Urinary bladder (tissue), 3 donors: ENCODE measurements at regions not wholly inside any gene's neighbourhood (a gene's known extent, or its start where the extent isn't known, plus 50 kb on each side); places are given as distances from the start of the nearest gene placed in this dataset.

Source experiments
- DNase-seq: peaks from one replicate; pipeline ENCODE4 v3.0.0-alpha.2; 2015; ENCODE audit errors: extremely low spot score
- H3K27ac ChIP-seq: one replicate; pipeline ENCODE4 v1.5.1; 2013; ENCODE audit warnings: low read depth, mild to moderate bottlenecking, moderate library complexity
- H3K36me3 ChIP-seq: one replicate; pipeline ENCODE4 v1.6.1; 2013; ENCODE audit warnings: mild to moderate bottlenecking, moderate library complexity; ENCODE audit not compliant: insufficient read depth
- H3K4me1 ChIP-seq: one replicate; pipeline ENCODE4 v1.6.1; 2013; ENCODE audit warnings: mild to moderate bottlenecking, moderate library complexity; ENCODE audit not compliant: insufficient read depth
- H3K4me3 ChIP-seq: one replicate; pipeline ENCODE4 v1.5.1; 2013; ENCODE audit warnings: low read depth, low read length
- WGBS: extraction: QIAGEN DNeasy Blood & Tissue Kit; methylation state at CpG from one replicate; pipeline ENCODE4 v1.1.7; 2013; 5-methylcytosine and 5-hydroxymethylcytosine counted together
- donor health status: healthy with polysubstance abuse.
- donor health status: healthy.

GRCh38 chr3:117417411-117417810 lies 707.8 kb downstream of the TUSC7 start:
- WGBS = 91% methylated on average over 1 of the region's 1 CpG
- Histone ChIP-seq H3K36me3 (no peaks in the 10 kb centered on the region), H3K4me1 (no peaks in the 10 kb centered on the region), H3K4me3 (no peak overlapping the region), H3K27ac (no peak overlapping the region)
- no peak for DNase-seq

- DNase-seq = no peak
- WGBS = 86% methylated on average over 1 of the region's 1 CpG
Observed at GRCh38 chr3:117427081-117427480, 717.5 kb downstream of the TUSC7 start.

GRCh38 chr3:117433427-117433826 lies 723.8 kb downstream of the TUSC7 start:
- Histone ChIP-seq H3K36me3 (no peaks in the 10 kb centered on the region), H3K4me3 (no peak overlapping the region), H3K4me1 (no peaks in the 10 kb centered on the region), H3K27ac (no peak overlapping the region)
- DNase-seq = no peak
- 51% methylated on average over 1 of the region's 1 CpG for WGBS

More at GRCh38 chr3:117427081-117427480, 717.5 kb downstream of the TUSC7 start:
- Histone ChIP-seq H3K4me1 (no peaks in the 10 kb centered on the region), H3K27ac (no peak overlapping the region), H3K36me3 (no peaks in the 10 kb centered on the region), H3K4me3 (no peak overlapping the region)

- H3K27ac ChIP-seq = no peak overlapping the region
- H3K4me1 ChIP-seq = no peaks in the 10 kb centered on the region
- DNase-seq = no peak
- no peak overlapping the region for H3K4me3 ChIP-seq
- no peaks in the 10 kb centered on the region for H3K36me3 ChIP-seq
Observed at GRCh38 chr3:117434661-117435412, 725.3 kb downstream of the TUSC7 start.

GRCh38 chr3:117435506-117435905 lies 725.9 kb downstream of the TUSC7 start:
- no peaks in the 10 kb centered on the region for H3K36me3 ChIP-seq
- no peaks in the 10 kb centered on the region for H3K4me1 ChIP-seq
- H3K27ac ChIP-seq = no peak overlapping the region
- no peak overlapping the region for H3K4me3 ChIP-seq
- DNase-seq = no peak
- WGBS = 85% methylated on average over 6 of the region's 6 CpGs

GRCh38 chr3:117439812-117440211 lies 730.2 kb downstream of the TUSC7 start:
- DNase-seq = no peak
- 81% methylated on average over 3 of the region's 3 CpGs for WGBS
- H3K4me3 ChIP-seq = no peak overlapping the region
- no peaks in the 10 kb centered on the region for H3K4me1 ChIP-seq
- no peak overlapping the region for H3K27ac ChIP-seq
- H3K36me3 ChIP-seq = no peaks in the 10 kb centered on the region

GRCh38 chr3:117441851-117442250 lies 732.3 kb downstream of the TUSC7 start:
- Histone ChIP-seq H3K27ac (no peak overlapping the region), H3K4me3 (no peak overlapping the region), H3K36me3 (no peaks in the 10 kb centered on the region), H3K4me1 (no peaks in the 10 kb centered on the region)
- WGBS = 87% methylated on average over 4 of the region's 4 CpGs
- DNase-seq = no peak

GRCh38 chr3:117442566-117442965 lies 733.0 kb downstream of the TUSC7 start:
- Histone ChIP-seq H3K4me3 (no peak overlapping the region), H3K4me1 (no peaks in the 10 kb centered on the region), H3K36me3 (no peaks in the 10 kb centered on the region), H3K27ac (no peak overlapping the region)
- 78% methylated on average over 4 of the region's 4 CpGs for WGBS
- DNase-seq = no peak

- WGBS = 46% methylated on average over 5 of the region's 5 CpGs
- no peak for DNase-seq
Observed at GRCh38 chr3:117443014-117443413, 733.4 kb downstream of the TUSC7 start.

GRCh38 chr3:117444175-117444574 lies 734.6 kb downstream of the TUSC7 start:
- H3K27ac ChIP-seq = no peak overlapping the region
- H3K4me1 ChIP-seq = no peaks in the 10 kb centered on the region
- WGBS = 91% methylated on average over 4 of the region's 4 CpGs
- H3K36me3 ChIP-seq = no peaks in the 10 kb centered on the region
- DNase-seq = no peak
- no peak overlapping the region for H3K4me3 ChIP-seq

More at GRCh38 chr3:117443014-117443413, 733.4 kb downstream of the TUSC7 start:
- Histone ChIP-seq H3K36me3 (no peaks in the 10 kb centered on the region), H3K4me3 (no peak overlapping the region), H3K27ac (no peak overlapping the region), H3K4me1 (no peaks in the 10 kb centered on the region)

- Histone ChIP-seq H3K4me3 (no peak overlapping the region), H3K4me1 (no peaks in the 10 kb centered on the region), H3K27ac (no peak overlapping the region), H3K36me3 (no peaks in the 10 kb centered on the region)
- DNase-seq = no peak
- WGBS = 58% methylated on average over 4 of the region's 4 CpGs
Observed at GRCh38 chr3:117447419-117447818, 737.8 kb downstream of the TUSC7 start.

- Histone ChIP-seq H3K4me3 (no peak overlapping the region), H3K27ac (no peak overlapping the region), H3K4me1 (no peaks in the 10 kb centered on the region), H3K36me3 (no peaks in the 10 kb centered on the region)
- WGBS = 45% methylated on average over 4 of the region's 4 CpGs
- no peak for DNase-seq
Observed at GRCh38 chr3:117450026-117450425, 740.4 kb downstream of the TUSC7 start.

GRCh38 chr3:117454254-117454653 lies 744.7 kb downstream of the TUSC7 start:
- H3K36me3 ChIP-seq = no peaks in the 10 kb centered on the region
- WGBS = 76% methylated on average over 1 of the region's 1 CpG
- H3K27ac ChIP-seq = no peak overlapping the region
- DNase-seq = no peak
- H3K4me3 ChIP-seq = no peak overlapping the region
- H3K4me1 ChIP-seq = no peaks in the 10 kb centered on the region

GRCh38 chr3:117454908-117455307 lies 745.3 kb downstream of the TUSC7 start:
- Histone ChIP-seq H3K27ac (no peak overlapping the region), H3K36me3 (no peaks in the 10 kb centered on the region), H3K4me1 (no peaks in the 10 kb centered on the region), H3K4me3 (no peak overlapping the region)
- 86% methylated on average over 5 of the region's 5 CpGs for WGBS
- no peak for DNase-seq

GRCh38 chr3:117455782-117456181 lies 746.2 kb downstream of the TUSC7 start:
- 87% methylated on average over 6 of the region's 6 CpGs for WGBS
- no peak for DNase-seq
- no peak overlapping the region for H3K27ac ChIP-seq
- no peak overlapping the region for H3K4me3 ChIP-seq
- no peaks in the 10 kb centered on the region for H3K4me1 ChIP-seq
- no peaks in the 10 kb centered on the region for H3K36me3 ChIP-seq
